Fibroblast of skin of right biceps (primary cell): ENCODE measurements at regions not wholly inside any gene's neighbourhood (a gene's known extent, or its start where the extent isn't known, plus 50 kb on each side); places are given as distances from the start of the nearest gene placed in this dataset.

Experiments used
- DNase-seq: peaks from one replicate; pipeline ENCODE4 v3.0.0-alpha.2; 2013

DNA sequence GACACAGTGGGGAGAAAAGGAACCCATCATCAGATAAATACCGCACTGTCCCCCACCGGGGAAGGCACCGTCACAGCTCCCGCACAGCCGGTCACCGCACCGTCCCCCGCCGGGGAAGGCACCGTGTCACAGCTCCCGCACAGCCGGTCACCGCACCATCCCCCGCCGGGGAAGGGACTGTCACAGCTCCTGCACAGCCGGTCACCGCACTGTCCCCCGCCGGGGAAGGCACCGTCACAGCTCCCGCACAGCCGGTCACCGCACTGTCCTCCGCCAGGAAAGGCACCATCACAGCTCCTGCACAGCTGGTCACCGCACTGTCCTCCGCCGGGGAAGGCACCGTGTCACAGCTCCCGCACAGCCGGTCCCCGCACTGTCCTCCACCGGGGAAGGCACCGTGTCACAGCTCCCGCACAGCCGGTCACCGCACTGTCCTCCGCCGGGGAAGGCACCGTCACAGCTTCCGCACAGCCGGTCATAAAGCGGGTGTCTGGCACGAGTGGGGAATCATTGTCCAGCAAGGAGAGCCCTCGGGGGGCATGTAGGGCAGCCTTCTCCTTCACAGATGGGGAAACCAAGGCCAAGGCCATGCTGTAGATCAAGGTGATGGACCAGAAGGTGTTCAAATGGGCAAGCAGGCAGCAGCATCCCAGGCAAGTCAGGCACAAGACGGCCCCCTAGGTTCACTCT lies 280.1 kb downstream of the NPHP4 start:
- no peak for DNase-seq

DNA sequence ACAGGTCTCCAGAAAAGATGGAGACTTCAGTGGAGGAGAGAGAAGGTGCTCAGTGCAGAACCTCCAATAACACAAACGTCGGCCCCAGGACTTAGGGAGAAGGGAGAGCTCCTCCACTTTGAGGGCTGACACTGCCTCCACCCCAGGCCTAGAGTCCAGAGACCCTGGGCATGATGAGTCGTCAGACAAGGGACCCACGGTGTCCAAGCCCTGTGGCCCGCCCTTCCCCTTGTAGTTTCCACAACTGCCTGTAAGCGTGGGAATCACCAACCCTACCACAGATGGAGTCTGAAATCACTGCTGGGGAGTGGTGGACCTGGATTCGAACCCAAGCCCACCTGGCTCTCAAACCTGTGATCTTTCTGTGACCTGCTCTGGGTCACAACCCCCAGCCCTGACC lies 281.1 kb downstream of the NPHP4 start:
- no peak for DNase-seq

DNA sequence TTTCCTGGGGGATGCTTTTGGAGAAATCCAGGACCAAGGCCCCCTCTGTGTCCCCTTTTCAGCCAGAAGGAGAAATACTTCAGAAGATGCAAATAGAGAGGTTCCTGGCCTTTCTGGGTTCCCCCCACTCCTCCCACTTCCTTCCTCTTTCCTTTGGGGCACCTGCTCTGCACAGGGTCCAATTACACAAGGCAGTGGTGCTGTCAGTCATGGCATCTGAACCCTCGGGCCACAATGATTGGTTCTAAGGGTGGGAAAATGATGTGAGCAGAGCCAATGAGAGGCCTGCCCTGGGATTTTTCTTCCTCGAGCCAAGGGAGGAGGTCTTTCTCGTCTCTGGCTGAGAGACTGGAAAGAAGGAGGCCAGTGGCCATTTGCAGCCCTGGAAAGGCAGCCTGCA lies 282.2 kb downstream of the NPHP4 start:
- no peak for DNase-seq

- DNase-seq: no peak
Measured at GRCh38 chr1:5709461-5709975, 282.7 kb downstream of the NPHP4 start.

DNA sequence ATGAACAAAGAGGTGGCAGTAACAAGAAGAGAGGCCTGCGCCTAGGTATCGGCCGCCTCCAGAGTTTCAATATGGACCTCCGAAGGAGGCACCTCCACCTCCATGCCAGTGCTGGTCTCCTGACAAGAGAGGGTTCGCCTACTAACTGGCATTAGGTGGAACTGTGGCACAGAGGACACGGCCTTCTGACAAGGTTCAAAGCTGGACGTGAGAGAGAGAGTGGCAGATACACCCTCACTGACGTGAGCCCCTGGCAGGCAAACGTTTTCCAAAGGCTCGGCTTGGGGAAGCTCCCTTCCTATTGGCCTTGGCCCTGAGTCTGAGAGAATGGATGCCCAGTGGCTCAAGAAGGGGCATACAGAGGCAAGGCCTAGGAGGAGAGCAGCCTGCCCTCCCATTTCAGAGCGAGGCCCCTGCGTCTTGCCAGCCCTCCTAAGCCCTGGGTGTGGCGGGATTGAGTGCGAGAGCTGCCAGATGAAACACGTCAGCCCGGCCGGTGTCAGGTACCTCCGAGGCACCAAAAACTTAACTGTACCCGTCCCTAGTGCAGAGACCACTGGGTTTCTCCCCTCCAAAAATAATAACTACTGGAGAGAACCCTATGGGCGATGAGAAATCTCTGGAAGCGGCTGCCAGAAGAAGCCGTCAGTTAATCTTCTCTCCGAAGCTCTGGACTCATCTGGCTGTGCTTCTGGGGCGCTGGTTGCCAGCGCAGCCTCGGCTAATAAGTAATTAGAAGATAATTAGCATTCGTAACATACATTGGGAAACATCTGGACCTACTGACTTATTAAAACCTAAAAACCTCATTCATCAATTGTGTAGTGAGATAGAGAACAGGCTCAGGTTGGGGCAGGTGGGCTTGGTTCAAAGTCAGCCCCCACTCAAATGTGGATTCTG lies 283.6 kb downstream of the NPHP4 start:
- no peak for DNase-seq

GRCh38 chr1:5707566-5708345 lies 284.5 kb downstream of the NPHP4 start:
- DNase-seq: no peak

DNA sequence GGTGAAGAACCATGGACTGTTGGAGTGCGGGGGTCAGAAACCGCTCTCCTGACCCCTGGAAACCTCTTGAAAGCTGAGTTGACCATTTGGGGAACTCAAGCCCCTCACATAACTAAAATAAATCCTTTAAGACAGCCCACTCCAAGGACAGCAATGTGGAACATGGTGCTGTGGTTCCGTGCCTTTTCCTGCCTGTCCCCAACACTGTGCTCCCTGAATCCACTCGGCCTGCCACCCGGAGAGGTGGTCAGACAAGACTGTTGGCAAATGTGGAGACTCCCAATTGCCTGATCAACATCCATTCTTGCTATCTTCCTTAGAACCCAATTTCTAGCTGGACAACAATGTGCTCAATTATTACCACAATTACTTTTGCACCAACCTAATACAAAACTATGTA lies 286.0 kb downstream of the NPHP4 start:
- no peak for DNase-seq

- no peak for DNase-seq
Measured at GRCh38 chr1:5705751-5706150, 286.5 kb downstream of the NPHP4 start.

- no peak for DNase-seq
Measured at GRCh38 chr1:5704561-5705514, 287.4 kb downstream of the NPHP4 start.

DNA sequence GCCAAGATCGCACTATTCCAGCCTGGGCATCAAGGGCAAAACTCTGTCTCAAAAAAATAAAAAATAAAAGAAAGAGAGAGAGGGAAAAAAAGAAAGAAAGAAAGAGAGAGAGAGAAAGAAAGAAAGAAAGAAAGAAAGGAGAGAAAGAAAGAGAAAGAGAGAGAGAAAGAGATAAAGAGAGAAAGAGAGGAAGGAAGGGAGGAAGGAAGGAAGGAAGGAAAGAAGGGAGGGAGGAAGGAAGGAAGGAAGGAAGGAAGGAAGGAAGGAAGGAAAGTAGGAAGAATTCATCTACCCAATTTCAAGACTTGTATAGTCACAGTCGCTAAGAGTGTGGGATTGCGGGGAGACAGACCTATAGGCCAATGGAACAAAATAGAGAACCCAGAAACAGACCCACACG lies 290.6 kb downstream of the NPHP4 start:
- DNase-seq: no peak

GRCh38 chr1:5693568-5693967 lies 298.7 kb downstream of the NPHP4 start:
- no peak for DNase-seq

DNA sequence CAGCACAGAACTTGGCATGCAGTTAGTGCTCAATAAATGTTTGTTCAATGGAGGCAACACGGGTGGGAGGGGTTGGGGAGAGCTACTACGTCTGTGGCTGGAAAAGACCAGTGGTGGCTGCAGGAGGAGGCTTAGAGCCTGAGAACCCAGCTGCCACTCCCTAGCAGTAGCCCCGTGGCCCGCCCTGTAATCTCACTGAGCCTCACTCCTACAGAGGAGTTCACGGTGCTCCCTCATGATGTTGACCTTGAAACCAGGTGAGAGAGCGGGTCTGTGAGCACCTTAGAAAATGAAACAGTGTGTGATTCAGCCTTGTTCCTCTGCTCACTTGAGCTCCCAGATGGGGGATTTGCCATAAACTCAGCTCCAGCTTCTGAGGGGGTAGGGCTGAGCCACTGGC lies 299.6 kb downstream of the NPHP4 start:
- no peak for DNase-seq

GRCh38 chr1:5691795-5692509 lies 300.3 kb downstream of the NPHP4 start:
- DNase-seq: no peak

GRCh38 chr1:5690898-5691297 lies 301.3 kb downstream of the NPHP4 start:
- DNase-seq: no peak

- DNase-seq: no peak
Measured at GRCh38 chr1:5690291-5690690, 301.9 kb downstream of the NPHP4 start.

DNA sequence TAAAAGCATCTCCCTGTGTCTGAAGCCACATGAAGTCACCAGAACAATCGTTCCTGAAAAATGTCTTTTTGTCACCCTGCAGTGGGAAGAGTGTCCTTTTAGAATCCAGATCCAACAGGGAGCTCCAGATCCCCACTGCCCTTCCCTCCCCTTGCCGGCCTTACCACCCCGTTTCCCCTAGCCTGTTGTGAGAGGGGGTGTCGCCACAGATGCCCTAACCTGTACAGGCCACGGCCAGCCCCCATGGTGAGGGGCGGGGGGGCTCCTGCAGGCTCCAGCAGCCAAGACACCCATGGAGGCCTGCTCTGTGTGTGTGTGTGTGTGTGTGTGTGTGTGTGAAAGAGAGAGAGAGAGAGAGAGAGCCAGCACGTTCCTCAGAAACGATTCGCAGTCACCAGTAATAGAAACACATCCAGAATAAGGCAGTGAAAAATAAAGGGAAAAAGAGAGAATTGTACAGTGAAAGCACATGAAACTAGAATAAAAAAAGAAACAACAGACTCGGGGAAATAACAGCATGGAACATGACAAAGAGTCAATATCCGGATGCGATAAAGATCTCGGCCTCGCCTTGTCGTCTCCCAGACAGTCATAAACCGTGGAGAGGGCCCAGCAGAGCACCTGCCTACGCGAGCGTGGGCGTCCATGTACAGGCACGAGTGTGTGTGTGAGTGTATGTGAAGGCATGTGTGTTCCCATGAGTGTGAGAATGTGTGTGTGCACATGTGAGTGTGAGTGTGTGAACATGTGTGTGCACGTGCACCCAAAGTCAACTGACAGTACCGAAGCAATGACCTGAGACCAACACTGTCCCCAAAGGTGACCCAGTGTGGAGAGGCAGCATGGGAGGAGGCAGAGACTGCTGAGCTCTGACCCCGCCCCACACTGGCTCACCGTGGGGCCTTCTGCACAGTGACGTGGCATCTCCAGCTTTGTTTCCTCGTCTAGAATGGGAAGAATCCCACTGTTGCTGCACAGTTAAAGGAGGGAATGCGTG lies 303.8 kb downstream of the NPHP4 start:
- no peak for DNase-seq

GRCh38 chr1:5686925-5687706 lies 305.1 kb downstream of the NPHP4 start:
- DNase-seq: no peak

DNA sequence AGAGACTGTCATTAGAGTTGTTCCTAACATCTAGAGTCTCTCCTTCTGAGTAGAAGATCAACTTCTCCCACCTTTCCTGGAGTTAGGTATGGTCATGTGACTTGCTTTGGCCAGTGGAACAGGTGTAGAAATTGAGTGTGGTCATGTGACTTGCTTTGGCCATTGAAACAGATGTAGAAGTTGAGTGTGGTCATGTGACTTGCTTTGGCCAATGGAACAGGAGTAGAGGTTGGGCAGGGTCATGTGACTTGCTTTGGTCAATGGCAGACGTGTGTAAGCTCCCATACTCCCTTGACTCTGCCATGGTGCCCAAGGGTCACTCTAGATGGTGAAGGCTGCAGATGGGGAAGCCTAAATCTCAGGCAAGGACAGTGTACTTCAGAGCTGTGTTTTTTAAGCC lies 306.0 kb downstream of the NPHP4 start:
- no peak for DNase-seq

DNA sequence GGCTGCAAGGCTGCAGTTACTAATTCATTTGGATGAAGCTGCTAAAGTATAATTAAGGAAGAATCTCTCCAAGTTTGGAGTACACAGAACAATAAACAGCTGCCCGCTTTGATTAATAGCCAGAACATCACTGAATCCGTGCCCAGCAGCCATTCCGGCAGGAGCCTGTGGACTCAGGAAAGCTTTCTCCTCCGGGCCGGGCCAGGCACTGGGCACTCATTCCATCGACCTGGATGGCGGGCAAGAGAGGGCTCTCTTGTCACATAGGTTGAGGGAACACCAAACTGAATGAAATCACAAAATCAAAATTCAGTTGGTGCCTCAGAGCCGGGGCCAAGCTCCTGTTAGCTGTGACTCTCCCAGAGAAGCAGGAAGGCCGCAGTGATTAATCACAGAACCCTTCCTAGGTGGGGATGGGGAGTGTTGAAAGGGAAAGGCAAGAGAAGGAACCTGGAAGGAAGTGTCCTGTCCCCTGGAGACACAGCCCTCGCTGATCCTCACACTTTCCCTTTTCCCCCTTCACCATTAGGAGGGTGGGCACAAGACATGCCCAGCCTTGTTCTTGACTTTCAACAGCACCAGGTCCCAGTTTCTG lies 306.7 kb downstream of the NPHP4 start:
- no peak for DNase-seq
